ENCODE measurements at regions not wholly inside any gene's neighbourhood (a gene's known extent, or its start where the extent isn't known, plus 50 kb on each side); places are given as distances from the start of the nearest gene placed in this dataset.
A peak's percentile ranks its signal among the peaks of the same experiment; 100 is the strongest.
"Not testable (repeated sequence)": the region's sequence is repeated elsewhere in the genome, so short reads cannot be mapped to it uniquely, and the experiment has no call there.

- no peak for DNase-seq (ENCODE audit: low read depth)
Measured at GRCh38 chr1:184183919-184184318, 132.4 kb downstream of the TSEN15 start.

GRCh38 chr1:184184614-184185013 is 133.1 kb downstream of the TSEN15 start:
- DNase-seq (ENCODE audit: low read depth) = not testable (repeated sequence)

DNA sequence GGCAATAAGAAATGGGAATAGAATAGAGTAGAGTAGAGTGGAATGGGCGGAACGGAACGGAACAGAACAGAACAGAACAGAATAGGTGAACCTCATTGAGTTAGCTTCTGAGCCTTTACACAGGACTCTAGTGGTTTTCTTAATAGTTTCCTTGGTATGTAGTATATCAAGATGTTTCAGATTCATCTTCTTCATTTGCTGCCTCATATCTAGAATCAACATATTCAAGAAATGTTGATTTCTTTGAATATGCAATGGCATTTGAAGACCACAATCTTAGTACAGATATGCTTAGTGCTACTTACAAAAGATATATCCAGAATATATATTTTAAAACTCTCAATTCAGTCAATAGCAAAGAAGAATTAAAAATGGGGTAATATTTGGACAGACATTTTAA is 133.8 kb downstream of the TSEN15 start:
- no peak for DNase-seq (ENCODE audit: low read depth)

DNA sequence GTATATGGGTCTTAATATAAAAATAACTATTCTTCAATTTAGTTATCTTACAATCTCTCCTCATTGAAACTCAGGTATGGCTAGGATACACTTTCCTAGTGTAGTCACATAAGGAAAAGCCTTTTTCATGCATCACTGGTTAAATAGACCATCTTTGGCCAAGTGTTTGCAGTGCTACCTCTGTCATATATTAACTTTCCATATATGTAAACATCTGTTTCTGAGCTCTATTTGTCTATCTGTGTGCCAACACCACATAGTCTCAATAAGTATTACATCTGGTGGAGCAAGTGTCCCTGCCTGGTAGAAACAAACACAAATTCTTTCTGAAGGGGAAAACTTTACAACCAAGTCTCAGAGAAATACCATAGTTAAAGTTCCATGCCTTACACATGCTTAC is 134.6 kb downstream of the TSEN15 start:
- DNase-seq (ENCODE audit: low read depth) = no peak

- DNase-seq (ENCODE audit: low read depth) = no peak
Measured at GRCh38 chr1:184187097-184187496, 135.6 kb downstream of the TSEN15 start.

DNA sequence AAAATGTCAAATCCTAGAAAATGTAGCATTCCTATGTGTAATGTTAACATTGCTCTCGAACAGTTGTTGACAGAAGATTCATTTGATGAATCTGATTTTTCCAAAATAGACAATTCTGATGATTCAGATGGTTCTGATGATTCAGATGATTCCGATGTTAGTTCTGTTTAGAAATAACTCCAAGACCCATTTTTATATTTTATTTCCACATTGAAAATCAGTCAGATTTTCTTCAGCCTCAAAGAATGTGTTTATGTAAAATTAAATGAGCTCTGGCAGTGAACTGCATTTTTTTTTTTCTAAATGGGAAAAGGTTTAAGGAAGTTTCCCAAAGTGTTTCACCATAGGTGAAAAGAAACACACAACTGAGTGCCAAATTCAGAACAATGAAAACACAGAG is 136.5 kb downstream of the TSEN15 start:
- DNase-seq (ENCODE audit: low read depth) = peak; percentile 71

- DNase-seq (ENCODE audit: low read depth) = no peak
Measured at GRCh38 chr1:184189361-184189760, 137.8 kb downstream of the TSEN15 start.

- DNase-seq (ENCODE audit: low read depth) = no peak
Measured at GRCh38 chr1:184190616-184191015, 139.1 kb downstream of the TSEN15 start.

- peak; percentile 82 for DNase-seq (ENCODE audit: low read depth)
Measured at GRCh38 chr1:184191181-184191621, 139.7 kb downstream of the TSEN15 start.

DNA sequence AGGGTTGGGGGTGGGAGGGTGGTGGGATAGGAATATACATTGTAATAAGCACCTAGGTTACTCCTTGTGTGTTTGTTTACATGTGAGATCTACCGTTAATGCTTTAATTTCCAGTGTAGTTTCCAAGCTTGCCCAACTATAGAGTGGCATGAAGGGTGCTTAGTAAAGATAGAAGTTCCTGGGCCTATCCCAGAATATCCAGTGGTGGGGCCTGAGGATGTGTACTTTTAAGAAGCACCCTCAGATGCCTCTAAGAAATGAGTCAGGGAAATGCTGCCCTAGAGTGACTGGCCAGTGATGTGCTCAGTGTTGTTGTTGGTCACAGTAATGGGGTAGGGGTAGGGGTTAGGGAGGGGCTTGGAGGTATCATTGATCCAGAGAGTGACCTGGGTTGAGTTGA is 141.3 kb downstream of the TSEN15 start:
- DNase-seq (ENCODE audit: low read depth) = no peak

DNA sequence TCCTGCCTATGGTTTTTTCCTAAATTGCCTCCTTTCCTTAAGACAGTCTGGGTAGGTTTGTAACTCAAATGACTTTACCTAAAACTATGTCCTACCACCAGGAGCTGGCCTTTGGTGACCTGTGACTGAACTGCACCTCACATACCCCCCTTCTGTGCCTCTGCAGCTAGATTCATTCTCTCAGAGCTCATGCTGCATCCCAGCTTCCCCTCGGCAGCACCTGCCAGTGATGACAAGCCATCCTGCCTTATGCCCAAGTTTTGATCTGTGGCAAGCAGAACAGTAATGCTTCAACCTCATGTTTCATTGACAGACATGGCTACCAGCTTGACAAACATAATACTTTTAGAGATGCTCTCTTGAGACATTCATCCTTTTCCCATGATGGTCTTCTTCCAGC is 141.9 kb downstream of the TSEN15 start:
- DNase-seq (ENCODE audit: low read depth) = no peak

DNA sequence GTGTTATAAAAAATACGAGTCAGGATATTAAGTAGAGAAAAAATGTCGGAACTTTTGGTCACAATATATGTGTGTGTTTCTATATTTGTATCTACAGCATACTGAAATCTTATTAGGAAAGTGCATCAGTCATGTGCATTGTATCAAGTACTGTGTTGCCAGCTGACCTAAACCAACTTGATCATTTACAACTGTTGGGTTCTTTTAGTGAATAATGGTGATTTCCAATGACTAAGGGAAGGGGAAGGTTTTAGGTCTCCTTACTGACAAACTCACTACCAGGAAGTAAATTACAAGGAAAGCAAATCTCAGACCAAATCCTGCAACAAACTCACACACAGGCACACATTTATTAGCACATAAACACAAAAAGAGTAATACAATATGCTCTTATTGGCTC is 142.7 kb downstream of the TSEN15 start:
- DNase-seq (ENCODE audit: low read depth) = no peak

- not testable (repeated sequence) for DNase-seq (ENCODE audit: low read depth)
Measured at GRCh38 chr1:184195722-184196121, 144.2 kb downstream of the TSEN15 start.

DNA sequence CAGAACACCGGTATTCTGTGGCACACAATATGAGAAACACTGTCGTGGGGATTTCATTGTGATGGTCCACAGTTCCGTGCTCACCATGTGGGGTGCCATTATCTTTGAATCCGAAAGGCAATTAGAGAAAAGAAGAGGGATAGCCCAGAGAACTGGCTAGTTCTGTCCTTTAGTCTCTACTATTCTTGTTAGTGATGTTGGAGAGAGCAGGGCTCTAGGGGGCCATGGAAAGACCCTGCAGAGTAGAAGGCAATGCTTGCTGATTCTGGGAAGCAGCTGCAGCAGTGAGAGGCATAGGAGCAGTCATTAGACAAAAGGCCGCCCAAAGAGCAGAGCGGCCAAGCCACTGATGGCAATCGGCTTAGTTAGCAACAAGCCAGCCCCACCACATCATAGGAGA is 146.3 kb downstream of the TSEN15 start:
- DNase-seq (ENCODE audit: low read depth) = no peak

- no peak for DNase-seq (ENCODE audit: low read depth)
Measured at GRCh38 chr1:184199036-184199435, 147.5 kb downstream of the TSEN15 start.

GRCh38 chr1:184199438-184200085 is 148.0 kb downstream of the TSEN15 start:
- no peak for DNase-seq (ENCODE audit: low read depth)

- DNase-seq (ENCODE audit: low read depth) = no peak
Measured at GRCh38 chr1:184208622-184209021, 157.1 kb downstream of the TSEN15 start.

- peak; percentile 82 for DNase-seq (ENCODE audit: low read depth)
Measured at GRCh38 chr1:184210031-184210430, 158.5 kb downstream of the TSEN15 start.

DNA sequence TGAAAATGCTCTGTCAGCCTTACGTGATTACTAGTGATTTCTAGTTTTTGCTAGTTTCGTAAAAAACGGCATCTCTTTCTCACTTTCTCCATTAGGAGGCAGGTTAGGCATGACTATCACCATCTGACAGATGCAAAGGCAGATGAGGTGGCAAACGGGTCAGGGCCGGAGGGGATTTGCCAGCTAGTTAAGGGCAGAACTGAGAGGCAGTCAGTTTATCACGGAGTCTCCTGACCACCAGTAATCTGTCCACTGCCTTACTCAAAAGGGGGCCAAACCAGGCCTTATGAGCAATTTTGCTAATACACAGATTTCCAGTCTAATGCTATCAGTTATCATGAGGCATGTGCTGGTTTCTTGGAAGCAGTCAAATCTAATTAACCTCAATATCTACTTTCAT is 159.3 kb downstream of the TSEN15 start:
- no peak for DNase-seq (ENCODE audit: low read depth)

DNA sequence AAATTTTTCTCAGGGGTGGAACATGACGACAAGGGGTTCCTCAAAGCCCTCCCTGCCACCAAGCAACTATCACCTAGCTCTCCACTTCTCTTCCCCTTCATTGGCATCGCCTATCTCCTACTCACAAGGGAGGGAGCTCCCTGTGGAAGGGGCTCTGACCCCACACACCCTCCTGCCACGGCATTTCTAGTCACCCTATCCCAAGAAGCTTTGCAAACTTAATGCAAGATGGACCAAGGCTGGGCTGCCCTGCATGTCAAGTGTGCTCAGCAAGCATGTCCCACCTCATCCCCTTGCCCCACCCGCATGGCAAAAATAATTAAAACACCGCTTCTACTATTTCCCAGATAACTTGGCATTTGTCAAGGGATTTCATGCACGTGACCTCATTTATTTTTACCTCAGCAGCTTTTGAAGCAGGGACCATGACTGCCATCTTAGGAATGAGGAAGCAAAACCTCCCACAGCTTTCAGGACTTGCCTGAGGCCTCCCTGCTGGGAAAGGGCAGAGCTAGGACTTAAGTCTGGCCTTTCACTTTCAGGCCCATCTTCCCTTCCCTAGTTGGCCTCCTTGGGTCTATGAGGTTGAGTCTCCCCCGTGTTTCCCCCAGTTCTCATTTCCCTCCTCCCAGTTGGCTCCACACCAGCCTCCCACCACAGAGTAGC is 161.3 kb downstream of the TSEN15 start:
- peak; percentile 78 for DNase-seq (ENCODE audit: low read depth)

DNA sequence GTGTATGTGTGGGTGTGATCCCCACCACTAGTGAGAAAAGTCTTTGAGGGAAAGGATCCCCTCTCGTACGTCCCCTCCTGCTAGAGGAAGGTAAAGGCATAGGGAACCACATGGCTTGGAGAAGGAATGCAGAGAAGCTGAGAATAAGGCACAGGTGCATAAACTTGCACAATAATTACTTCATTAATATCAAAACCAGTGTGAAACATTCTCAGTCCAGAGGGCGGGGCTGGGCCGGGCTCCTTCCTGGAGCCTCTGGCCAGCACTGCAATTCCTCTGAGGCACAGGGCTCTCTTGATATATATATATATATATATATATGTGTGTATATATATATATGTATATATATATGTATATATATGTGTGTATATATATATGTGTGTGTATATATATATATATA is 162.6 kb downstream of the TSEN15 start:
- no peak for DNase-seq (ENCODE audit: low read depth)

- DNase-seq (ENCODE audit: low read depth) = no peak
Measured at GRCh38 chr1:184215274-184215925, 163.9 kb downstream of the TSEN15 start.

DNA sequence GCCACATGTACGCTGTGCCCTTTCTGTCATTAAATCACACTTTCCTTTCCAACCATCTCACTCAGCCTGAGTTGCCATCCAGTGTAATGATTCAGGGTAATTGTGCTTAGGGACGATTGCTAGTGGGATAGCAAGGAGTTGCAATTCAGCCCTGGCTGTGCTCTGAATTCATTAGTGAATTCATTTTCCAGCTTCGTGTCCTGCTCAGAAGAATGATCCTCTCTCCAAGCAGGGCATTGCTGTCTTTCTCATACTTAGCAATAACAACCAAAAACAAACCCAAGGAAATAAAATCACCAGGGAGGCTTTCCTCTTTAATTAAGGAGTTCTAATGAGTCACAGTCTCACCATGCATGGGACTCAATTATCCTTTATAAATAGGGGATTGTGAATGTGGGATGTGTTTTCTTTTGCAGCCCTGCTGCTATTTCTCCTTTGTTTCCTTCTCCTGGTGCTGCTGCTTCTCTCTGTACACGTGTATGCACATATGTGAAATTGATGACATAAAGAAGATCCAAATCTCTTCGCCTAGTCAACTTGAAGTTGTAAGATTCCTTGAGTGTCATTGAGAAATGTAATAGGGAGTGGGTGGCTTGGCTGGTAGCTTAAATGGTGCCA is 167.0 kb downstream of the TSEN15 start:
- no peak for DNase-seq (ENCODE audit: low read depth)
